SK-N-MC (cell line): ENCODE measurements at regions not wholly inside any gene's neighbourhood (a gene's known extent, or its start where the extent isn't known, plus 50 kb on each side); places are given as distances from the start of the nearest gene placed in this dataset.

Source experiments
- EZH2 ChIP-seq: fragments of 200-600 bp; sonication (generic); IDR thresholded peaks from one replicate; pipeline ENCODE4 v1.6.1; 2017; ENCODE audit warnings: antibody characterized with exemption
- POLR2AphosphoS5 ChIP-seq: IDR thresholded peaks from 2 replicates; pipeline ENCODE4 v1.6.1; 2012; ENCODE audit warnings: mild to moderate bottlenecking, low read depth, low read length, borderline replicate concordance

GRCh38 chr2:185984670-185985069, 246.1 kb downstream of the FSIP2 start:
- TF ChIP-seq EZH2 = no peak
- TF ChIP-seq POLR2AphosphoS5 = no peak
